NCI-H1092 (cell line): ENCODE measurements at regions not wholly inside any gene's neighbourhood (a gene's known extent, or its start where the extent isn't known, plus 50 kb on each side); places are given as distances from the start of the nearest gene placed in this dataset.
"Not testable (repeated sequence)": the region's sequence is repeated elsewhere in the genome, so short reads cannot be mapped to it uniquely, and the experiment has no call there.

Experiments
- DNase-seq: peaks from one replicate; lab custom pipeline; 2025; lab: John Stamatoyannopoulos, UW

DNA sequence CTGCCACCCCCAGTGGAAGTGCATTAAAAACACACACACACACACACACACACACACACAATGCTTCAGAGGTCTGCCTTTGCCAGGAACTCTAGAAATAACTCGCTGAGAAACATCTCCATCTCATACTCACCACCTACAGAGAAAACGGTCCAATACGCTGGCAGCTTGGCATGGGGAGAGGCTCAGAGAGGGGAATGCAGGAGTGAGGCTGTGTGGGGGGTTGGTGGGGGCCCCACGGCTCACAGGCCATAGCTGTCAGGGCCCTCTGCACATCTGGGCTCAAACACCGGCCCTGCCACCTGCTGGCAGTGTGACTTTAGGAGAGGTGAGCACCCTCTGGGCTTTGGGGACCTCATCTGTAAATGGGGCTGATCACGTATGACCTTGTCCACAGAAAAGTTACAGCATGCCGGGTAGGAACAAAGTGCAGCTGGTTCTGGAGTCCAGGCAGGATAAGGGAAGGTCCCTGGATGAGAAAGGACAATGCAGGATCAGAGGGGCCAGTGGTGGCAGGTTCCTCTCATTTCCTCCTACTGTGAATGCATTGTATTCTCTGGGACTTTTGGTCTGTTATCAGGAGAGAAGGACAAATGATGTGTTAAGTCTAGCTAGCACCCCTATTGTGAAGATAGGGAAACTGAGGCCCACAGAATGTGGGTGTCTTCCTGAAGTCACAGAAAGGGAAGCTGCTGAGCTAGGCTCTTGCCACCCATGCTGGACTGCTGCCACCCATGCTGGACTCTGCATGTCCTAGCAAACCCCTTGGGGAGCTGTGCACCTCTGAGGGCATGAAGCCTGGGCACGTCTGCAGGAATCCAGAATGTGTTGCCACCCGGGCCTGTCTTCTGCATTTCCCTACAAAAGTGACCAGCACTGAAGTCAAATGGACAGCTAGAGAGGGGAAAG is 404.6 kb downstream of the RPS24 start:
- no peak for DNase-seq

DNA sequence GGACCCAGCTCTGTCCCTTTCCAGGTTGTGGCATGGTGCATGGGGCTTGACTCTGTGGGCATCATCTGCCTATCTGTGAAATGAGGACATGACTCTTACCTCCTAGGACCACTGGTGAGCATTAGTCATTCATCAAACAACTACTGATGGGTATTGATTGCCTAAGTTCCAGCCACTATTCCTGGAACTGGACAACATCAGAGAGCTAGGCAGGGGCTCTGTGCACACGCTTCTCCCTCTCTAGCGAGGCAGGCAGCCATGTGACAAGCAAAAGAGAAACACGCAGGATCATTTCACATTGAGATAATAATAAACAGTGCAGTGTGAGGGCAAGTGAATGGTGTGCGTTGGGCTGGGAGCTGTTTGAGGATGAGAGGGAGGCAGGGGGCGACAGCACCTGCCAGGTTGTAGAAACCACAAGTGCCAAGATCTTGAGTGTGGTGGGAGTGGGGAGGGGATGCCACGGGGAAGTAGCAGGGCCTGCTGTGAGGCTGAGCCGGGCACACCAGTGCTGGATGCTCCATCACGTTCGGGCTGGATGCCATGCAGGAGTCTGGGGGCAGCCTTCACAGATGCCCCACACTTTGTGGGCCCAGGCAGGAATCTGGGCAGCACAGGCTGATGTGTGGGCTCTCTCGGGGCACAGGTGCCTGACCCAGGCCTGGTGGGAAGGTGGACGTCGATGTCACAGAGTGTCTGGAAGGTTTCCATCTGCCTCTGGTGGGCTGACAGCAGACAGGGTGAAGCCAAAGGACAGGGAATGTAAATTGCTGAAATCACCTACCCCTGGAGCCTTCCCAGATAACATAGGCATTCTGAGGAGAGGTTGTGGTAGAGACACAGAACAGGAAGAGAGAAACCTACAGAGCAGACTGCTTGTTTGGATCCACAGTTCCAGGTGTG is 405.5 kb downstream of the RPS24 start:
- no peak for DNase-seq

DNA sequence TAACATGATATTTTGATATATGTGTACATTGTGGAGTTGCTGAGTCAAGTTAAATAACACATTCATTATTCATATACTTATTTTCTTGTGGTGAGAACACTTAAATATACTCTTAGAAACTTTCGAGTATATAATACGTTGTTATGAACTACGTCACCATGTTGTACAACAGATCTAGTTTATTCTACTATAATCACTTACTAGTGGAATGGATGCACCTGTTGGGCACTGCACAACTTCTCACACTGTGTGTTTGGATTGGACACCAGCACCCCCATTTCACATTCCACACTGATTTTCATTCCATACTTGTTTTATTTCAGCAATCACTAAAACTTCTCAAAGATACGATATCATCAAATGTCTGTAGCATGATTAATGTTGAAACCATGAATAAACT is 407.3 kb downstream of the RPS24 start:
- DNase-seq, result no peak

DNA sequence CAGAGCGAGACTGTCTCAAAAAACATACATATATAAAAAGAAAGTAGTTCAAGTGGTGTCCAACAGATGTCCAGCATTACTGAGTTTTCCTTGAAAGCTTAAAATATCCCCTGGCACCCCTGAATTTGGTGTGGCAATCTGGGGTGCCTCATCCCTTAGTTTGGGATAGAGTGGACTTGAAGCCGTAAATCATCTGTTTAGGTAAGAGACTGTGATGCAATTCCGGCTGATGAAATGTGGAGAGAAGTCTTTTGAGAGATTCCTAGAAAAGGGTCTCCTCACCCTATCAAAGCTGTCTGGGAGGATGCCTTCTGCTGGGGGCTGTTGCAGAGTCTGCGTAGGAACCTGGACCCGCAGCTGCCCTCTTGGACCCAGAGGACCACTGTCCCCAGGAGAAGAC is 408.0 kb downstream of the RPS24 start:
- DNase-seq, result no peak

DNA sequence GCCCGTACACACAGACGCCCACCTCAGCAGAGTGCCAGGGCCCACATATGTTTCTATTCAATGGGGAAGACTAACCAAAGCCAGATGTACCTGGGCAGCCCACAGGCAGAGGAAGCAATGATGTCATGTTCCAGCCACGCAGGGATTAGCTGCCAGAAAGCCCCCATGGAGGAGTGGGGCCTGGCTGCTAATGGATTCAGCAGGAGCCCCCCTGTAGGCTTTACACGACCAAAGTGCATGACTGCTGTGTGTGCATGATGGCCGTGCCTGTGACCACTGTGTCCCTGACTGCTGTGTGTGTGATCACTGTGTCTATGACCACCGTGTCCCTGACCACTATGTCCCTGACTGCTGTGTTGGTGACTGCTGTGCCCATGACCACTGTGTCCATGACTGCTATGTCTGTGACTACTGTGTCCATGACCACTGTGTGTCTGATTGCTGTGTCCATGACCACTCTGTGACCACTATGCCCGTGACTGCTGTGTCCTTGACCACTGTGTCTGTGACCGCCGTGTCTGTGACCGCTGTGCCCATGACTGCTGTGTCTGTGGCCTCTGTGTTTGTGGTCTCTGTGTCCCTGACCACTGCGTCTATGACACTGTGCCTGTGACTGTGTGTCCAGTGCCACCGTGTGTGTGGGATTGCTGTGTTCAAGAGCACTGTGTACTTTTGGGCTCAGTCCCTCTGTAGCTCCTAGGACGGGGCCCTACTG is 409.3 kb downstream of the RPS24 start:
- DNase-seq, result no peak

DNA sequence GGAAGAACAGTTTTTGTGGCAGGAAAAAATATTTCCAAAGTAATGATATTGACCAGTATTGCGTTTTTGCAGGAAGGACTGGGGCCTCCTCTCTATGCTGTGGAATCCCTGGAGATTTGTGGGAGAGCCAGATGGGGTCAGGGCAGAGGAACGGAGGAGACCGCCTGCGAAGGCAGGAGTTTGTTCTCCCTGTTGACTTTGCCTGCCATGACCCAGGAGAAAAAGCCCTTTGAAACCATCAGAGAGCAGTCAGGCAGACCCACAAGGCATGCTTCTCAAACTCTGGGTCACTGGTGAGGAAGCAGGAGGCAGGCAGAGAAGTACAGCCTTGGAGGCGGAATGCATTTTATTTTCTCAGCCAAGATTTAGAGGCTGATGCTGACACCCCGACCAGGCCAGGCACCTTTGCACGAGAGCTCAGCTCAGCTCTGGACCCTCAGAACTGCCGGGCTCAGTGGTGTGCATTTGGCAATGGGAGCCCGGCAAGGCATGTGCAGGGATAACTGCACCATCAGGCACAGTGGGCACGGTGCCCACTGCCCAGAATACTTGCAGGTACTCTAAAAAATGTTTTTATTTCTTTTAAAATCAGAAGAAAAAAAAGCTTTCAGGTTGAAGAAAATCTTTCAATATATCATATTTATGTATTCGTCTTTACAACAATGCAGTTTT is 410.4 kb downstream of the RPS24 start:
- DNase-seq, result no peak

DNA sequence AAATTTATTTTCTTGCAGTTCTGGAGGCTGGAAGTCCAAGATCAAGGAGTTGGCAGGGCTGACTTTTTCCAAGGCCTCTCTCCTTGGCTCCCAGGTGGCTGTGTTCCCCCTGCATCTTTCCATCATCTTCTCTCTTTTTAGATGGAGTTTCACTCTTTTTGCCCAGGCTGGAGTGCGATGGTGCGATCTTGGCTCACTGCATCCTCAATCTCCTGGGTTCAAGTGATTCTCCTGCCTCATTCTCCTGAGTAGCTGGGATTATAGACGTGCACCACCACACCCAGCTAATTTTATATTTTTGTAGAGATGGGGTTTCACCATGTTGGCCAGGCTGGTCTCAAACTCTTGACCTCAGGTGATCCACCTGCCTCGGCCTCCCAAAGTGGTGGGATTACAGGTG is 411.1 kb downstream of the RPS24 start:
- DNase-seq, result not testable (repeated sequence)

DNA sequence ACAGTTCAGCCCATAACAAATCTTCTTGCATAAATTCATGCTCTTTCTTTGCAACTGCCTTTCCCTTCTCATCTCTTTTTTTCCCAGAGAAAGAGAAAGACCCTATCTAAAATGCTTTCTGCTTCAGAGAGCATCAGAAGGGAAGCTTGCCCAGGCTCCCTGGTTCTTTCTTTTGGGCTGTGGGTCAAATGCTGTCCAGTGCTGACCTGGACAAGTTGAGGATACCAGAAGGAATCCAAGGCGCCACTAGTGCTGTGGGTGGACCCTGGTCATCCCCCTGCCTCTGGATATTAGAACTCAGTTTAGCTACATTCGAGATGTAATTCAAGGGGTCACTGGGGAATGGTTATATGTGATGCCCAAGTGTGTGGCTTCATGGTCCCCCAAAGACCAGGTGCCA is 411.6 kb downstream of the RPS24 start:
- DNase-seq, result no peak

DNA sequence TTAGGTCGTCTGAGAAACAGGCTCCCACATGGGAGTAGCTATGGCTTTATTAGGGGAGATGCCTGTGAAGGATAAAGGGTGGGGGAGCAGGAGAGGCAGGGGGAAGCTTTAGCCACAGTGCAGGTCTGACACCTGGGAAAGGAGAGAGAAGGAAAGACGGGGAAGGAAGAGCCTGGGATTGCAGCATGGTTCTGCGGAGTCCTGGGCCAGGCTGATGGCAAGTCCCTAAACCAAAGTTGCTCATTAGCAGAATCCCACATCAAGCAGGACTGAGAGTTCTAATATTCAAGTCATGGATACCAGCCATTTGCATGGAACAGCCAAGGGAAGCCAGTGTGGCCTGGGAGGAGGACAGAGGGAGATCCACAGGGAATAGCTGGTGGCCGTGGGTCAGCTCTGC is 414.8 kb downstream of the RPS24 start:
- no peak for DNase-seq

DNA sequence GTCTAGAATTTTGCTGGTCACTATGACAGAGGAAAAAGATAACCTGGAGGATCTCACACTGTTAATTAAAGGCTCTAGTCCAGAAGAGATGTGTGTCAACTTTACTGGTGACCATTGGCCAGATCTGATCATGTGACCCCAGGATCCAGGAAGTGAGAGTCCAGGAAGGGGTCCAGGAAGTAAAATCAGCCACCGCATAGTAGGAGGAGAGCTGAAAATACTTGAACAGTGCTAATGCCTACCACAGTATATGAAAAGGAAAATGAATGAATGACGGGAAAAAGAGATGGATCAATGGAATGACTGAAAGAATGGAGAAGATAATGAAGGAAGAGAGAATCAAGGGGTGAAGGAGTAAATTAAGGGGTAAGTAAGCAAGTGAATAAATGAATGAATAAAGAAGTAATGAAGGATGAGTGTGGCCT is 415.3 kb downstream of the RPS24 start:
- DNase-seq, result no peak

DNA sequence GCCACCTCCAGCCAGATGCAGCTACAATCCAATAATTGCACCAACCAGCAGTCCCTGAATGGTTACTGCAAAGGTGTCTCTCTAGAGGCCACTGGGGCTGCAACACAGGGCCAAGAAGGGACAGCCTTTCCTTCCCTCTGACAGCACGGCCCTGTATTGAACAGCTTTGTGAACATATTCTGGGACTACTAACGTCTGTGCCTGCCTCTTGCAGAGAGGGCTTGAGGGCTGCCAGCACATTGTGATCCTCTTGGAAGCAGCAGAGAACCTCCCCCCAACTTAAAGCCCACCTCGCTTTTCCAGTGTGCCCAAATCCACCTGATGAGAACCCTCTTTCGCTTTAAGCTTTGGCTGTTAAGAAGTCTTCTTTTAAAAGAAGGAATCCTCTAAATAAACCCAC is 415.9 kb downstream of the RPS24 start:
- no peak for DNase-seq

DNA sequence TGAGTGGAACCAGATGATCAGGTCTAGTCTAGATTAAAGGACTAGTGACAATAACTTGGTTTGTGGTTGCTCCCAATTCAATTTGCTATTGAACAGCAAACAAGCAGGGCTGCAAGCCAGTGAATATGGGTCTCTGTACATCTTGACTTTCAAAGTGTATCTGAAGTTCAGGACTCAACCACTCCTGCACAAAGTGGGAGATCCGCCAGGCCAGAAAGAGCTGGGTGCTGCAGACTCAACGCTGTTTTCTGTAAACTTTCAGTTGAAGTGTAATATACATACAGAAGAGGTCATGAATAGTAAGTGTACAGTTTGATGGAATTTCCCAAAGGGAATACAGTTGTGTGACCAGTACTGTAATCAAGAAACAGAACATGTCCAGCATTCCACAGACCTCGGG is 416.6 kb downstream of the RPS24 start:
- no peak for DNase-seq

DNA sequence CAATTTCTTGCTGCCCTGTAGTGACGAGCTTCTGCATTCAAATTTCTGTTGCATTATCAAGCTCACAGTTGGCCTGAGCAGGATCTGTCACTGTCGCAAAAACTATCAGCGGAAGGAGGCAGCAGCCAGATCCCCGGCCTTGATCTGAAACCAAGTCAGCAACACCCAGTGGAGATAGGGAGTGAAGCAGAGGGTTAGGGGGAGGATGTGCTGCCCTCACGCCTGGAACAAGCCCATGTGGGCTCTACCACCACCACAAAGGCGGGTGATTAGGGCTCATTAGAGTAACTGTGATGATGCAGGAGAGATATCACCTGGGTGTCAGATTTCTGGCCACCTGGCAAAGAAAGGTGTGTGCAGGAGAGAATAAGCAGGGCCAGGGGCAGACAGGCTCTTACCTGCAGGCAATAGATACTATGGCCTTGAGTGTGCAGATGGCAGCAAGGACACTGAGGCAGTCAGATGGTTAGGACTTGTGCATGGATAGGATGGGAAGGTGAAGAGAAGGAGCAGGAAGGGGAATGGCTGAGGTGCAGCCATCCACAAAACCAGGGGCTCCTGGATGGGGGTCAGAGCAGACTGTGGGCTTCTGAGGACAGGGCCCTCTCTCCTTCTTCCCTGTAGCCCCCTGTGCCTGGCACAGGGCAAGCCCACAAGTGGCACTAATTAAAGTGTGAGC is 417.3 kb downstream of the RPS24 start:
- no peak for DNase-seq

DNA sequence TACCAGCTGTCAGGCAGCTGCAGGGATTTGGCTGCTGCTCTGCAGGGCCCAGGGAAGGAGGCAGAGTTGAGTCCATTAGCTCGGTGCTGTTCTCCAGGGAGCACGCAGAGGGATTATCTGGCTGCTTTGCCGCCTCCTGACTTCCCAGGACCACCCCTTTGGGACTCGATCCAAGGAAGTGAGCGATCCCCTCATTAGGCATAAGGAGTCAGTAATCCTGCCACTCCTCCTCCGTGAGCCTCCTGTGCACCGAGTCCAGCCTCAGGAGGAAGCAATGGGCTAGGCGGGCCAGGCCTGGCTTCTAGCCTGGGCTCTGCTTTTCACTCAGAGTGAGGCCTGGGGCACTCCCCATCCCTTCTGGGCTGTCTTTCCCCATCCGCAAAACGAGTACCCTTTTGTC is 417.9 kb downstream of the RPS24 start:
- peak; percentile 48 for DNase-seq

DNA sequence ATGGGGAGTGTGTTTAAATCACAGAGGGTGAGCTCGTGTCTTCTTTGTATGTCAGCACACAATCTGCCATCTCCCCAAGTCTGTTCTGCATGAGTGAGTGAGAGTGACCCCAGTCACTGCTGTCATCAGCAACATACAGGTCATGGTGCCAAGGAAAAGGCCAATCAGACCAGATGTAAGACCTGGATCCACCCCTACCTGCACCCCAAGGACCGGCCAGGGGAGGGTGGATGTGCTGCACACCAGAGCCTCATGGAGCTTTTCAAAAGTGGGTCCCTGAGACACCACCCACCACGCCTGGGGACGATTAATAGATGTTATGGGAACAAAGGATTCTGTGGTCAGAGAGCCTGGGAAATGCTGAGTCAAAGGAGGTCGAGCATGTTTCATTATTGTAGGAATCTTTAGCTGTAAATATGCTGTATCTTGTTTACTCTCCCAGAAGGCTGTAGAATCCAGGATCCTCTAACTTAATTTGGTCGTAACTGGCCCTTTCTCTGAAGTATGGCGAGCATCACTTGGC is 420.5 kb downstream of the RPS24 start:
- no peak for DNase-seq

DNA sequence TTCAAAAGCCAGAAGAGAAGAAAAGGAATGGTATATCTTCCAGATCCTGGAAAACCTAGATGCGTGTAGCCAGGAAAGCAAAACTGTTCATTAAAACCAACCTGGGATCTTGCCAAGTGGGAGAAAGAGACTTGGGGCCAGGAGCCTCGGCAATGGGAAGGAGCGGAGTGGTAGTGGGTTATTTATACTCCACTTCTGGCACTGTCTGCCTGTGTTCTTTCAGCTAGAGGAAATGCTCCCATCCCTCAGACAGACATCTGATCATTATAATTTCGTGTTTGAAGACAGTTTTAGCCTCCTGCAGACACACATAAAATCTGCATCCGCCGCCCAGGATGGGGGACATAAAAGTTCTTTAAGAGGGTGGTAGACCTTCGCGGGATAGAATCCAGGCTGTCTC is 421.6 kb downstream of the RPS24 start:
- no peak for DNase-seq

DNA sequence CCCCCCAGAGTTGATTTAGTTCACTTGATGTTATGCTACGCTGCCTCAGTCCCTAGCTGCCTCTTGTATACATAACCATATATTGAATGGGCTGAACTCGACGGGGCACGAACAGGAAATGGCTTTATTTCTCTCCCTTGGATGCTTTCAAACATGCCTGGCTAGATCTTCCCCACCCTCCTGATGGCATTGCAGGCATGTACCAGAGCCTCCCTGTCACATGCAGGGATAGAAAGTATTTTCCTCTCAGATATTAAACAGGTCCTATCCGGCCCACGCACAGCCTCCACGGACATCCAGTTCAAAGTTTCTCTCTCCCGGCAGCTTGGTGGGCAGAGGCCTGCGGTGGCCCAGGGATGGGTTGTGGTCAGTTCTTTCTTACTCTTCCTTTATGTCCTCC is 422.1 kb downstream of the RPS24 start:
- DNase-seq, result no peak

DNA sequence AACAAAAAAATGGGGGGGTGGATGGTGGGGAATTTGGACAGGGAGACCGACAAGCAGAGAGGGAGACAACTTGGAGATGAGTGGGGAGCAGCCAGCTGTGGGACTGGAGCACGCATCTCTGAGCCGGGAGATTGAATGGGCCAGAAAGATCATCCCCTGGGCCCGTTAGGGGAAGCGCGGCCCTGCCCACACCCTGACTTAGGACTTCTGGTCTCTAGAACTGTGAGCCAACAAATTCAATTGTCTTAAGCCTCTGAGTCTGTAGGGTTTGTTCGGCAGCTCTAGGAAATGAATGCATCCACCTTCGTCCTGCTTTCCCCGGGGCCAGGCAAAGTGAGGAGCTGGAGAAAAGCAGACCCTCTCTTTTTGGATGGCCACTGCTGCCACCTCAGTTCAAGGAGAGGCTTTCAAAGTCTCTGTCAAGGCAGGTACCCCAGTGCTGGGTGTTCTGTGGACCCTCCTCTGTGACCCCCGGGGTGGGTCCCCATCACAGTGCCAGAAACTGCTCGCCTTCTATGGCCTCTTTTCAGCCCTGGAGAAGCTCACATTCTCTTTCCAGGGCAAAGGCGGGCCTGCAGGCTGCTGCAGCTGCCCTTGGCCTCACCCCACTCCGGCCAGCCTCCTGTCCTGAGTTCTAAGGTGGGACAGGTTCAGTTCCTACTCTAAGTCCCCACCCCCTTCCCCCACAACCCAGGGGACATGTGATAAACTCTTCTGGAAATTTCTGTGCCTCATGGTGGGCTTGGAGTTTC is 423.2 kb downstream of the RPS24 start:
- no peak for DNase-seq

DNA sequence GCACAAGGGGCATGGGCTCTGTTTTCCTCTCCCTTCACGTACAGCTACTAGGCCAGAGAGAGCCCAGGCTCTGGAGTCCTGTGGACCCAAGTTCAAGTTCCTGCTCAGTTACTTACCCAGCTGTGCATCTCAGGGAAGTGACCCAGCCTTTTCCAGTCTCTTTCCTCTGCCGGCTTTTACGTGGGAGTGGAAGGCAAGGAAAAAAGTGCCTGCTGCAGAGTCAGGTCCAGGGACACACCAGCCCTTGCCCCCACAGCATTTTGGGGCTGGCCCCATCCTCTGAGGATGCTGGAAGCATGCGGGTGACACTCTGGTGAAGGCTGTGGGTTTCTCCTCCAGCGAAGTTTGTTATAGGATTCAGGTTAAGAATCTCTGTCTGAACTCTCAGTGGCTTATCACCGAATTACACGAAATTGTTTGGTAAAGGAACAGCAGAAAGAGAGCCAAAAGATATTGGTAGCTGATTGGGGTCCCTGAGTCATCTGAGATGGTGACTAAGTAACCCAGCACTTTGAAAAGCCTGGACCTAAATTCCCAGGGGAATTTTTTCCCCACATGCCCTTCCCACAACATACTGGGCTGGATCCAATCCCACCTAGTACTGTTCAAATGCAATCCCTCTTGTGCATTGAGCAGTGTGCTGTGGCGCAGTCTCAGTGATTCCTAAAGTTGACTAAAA is 424.3 kb downstream of the RPS24 start:
- DNase-seq, result no peak
